ENCODE measurements at regions not wholly inside any gene's neighbourhood (a gene's known extent, or its start where the extent isn't known, plus 50 kb on each side); places are given as distances from the start of the nearest gene placed in this dataset.

DNA sequence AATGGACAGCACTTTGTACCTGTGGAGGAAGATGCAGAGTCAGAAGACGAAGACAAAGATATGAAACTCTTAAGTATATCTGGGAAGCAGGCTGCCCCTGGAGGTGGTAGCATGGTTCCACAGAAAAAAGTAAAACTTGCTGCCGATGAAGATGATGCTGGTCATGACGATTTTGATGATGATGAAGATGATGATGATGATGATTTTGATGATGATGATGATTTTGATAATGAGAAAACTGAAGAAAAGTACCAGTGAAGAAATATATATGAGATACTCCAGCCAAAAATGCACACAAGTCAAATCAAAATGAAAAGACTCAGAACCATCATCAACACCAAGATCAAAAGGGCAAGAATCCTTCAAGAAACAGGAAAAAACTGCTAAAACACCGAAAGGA lies 268.5 kb upstream of the EEF2KMT start:
- DNase-seq (ENCODE audit: low read depth in 2 of 3, low spot score in 1 of 3), result no peak

DNA sequence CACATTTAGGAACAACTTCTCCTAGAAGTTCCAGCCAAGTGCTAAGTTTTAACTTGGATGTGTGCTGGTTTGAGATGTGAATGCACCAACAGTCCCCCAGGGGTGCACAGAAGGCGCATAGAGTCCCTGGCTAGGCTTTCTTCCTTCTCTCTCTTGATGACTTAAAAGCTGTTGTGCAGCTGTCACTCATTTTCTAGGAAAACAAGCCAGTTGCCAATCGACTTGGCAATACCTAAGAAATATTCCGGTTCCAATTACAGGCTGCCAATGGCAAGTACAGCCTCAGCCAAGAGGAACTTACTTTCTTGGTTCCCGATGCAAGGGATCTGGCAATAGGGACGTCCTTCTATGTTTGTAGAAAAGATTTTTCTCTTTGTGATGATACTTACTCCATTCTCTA lies 266.6 kb upstream of the EEF2KMT start:
- DNase-seq (ENCODE audit: low read depth in 2 of 3, low spot score in 1 of 3), result no peak

DNA sequence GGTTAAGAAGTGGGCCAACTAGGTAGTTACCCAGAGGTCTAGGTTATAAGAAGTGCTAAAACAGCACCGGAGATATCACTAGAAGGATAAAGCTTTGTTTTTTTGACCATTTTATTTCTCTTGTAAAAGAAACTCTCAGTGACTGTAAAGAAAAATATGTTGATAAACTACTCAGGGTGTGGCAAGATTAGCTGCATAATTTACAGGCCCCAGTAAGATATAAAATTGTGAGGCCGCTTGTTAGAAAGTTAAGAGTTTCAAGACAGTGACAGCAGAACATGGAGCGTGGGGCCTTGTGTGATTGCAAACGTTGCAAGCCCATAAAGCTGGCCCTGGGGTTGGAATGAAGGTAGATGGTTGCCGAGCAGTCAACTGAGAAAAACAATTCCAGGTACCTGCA lies 263.7 kb upstream of the EEF2KMT start:
- DNase-seq (ENCODE audit: low read depth in 2 of 3, low spot score in 1 of 3), result no peak

DNA sequence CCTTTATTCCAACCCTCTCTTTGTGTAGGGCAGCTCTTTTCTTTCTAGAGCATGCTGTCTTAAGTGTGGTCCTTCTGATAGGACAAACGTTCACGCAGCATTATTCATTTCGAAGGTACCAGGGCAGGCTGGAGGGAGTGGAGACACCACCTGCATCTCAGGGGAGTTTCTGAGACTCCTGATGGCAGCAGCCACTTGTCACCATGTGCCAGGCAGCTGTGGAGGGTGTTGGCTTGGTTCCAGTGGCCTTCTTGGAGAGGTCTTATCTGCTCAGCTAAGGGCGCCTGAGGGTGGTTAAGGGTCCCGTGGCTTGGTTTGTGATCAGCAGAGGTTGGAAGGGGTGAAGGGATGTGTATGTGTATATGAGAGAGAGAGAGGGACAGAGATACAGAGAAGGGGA lies 257.1 kb upstream of the EEF2KMT start:
- no peak for DNase-seq (ENCODE audit: low read depth in 2 of 3, low spot score in 1 of 3)

DNA sequence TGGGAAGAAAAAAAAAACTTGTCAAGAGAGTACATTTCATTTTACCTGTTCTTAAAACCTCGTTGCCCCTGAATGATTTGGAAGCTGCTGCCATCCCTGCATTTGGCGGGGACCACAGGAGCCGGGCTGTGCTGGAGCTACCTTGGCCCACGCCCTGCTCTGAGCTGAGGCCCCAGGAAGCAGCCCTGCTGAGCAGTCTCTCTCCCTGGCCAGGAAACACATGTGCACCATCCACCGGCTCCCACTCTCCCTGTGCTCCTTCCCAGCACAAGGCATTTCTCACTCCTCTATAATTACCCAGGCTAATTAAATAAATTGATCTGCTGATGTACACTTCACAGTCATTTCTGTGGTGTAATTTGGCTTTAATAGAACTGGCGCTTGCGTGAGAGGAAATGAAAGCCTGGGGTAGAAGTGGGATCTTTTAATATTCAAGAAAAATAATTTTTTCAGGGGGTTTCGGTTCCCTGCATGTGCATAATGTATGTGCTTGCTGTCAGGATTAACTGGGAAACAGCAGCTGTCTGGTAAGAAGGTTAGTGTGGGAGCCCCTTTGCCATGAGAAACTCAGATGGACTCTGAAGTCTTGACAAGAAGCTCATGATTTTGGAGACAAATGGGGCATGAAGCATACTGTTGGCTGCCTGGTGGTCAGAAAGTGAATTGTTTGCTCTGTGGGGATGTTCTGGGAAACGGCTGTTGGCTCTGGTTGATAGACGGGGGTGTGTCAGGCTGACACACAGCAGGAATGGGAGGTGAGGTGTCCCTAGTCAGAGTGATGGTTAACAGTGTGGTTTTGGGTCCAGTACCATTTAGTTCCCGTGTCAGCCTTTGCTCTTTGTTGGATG lies 252.3 kb upstream of the EEF2KMT start:
- DNase-seq (ENCODE audit: low read depth in 2 of 3, low spot score in 1 of 3), result no peak

DNA sequence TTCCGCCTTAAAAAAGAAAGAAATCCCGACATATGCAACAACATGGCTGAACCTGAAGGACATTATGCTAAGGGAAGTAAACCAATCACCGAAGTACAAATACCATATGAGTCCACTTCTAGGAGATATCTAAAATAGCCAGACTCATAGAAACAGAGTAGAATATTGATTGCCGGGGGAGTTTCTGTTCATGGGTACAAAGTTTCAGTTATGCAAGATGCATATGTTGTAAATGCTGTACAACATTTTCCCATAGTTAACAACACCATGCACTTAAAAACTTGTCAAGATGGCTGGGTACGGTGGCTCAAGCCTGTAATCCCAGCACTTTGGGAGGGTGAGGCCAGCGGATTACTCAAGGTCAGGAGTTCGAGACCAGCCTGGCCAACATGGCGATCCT lies 251.5 kb upstream of the EEF2KMT start:
- no peak for DNase-seq (ENCODE audit: low read depth in 2 of 3, low spot score in 1 of 3)

DNA sequence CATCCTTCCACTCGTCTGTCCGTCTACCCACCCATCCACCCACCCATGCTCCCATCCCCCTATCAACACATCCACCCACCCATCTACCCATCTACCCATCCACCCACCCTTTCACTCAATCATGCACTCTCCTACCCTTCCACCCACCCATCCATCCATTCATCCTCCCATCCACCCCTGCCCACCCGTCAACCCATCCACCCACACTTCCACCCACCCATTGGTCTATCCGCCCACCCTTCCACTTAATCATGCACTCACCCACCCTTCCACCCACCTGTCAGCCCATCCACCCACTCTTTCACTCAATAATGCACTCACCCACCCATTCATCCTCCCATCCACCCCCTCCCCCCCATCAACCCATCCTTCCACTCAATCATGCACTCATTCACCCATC lies 250.0 kb upstream of the EEF2KMT start:
- no peak for DNase-seq (ENCODE audit: low read depth in 2 of 3, low spot score in 1 of 3)

DNA sequence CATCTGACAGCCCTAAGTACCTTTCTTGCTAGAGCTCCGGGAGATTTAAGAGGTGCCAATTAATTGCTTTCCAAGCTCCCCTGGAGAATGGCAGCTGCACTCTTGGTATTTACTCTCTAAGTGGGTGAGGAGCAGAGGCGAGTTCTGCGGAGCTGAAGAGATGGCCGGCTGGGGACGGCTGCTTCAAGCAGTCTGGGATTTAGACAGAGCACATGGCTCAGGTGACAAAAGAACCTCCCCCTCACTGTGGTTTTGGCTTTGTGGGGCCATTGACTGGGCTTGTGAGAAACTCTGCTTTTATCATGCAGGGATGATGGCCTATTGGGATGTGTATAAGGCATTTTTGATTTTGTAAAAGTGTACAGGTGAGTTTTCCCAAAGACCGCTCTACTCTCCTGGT lies 239.3 kb upstream of the EEF2KMT start:
- no peak for DNase-seq (ENCODE audit: low read depth in 2 of 3, low spot score in 1 of 3)

DNA sequence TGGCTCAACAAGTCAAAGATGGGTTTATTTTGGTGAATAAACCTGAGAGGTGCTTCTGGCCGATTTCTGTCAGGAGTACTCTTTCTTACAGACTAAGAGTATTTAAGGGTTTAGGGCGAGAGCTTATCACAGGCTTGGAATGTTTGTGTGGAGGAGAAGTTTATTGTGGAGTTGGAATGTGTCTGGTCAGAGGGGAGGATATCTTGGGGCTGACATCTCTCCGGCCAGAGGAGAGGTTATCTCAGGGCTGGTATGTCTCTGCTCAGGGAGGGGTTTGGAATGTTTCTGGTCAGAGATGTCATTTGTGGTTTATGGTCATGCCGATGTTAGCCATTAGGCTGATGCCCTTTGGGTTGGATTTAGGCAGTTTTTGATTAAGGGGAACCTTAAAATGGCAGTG lies 236.4 kb upstream of the EEF2KMT start:
- no peak for DNase-seq (ENCODE audit: low read depth in 2 of 3, low spot score in 1 of 3)

DNA sequence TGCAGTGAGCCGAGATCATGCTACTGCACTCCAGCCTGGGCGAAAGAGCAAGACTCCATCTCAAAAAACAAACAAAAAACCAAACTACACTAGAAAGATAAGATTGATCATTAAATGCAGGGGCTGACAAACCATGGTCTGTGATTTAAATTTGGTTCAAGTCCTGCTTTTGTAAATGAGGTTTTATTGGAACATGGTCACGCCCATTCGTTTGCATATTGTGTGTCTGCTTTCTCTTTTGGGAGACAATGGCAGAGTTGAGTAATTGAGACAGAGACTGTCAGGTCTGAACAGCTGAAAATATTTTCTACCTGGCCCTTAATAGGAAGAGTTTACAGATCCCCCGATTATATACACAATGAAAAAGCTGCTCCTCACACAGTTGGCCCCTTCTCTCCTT lies 235.5 kb upstream of the EEF2KMT start:
- no peak for DNase-seq (ENCODE audit: low read depth in 2 of 3, low spot score in 1 of 3)

DNA sequence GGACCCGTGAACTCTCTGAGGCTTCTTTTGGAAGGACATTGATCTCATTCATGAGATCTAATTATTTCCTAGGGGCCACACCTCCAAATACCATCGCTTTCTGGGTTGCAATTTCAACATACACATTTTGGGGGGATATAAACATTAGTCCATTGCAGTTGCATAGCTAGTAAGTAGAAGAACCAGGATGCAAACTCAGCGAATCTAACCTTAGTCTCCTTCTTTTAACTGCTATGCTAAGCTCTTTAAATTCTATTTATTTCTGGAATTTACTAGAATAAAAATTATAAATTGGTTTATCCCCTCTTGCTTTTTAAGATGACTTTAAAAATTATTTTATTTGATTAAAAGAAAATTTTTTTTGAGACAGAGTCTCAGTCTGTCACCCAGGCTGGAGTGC lies 232.5 kb upstream of the EEF2KMT start:
- DNase-seq (ENCODE audit: low read depth in 2 of 3, low spot score in 1 of 3), result no peak

DNA sequence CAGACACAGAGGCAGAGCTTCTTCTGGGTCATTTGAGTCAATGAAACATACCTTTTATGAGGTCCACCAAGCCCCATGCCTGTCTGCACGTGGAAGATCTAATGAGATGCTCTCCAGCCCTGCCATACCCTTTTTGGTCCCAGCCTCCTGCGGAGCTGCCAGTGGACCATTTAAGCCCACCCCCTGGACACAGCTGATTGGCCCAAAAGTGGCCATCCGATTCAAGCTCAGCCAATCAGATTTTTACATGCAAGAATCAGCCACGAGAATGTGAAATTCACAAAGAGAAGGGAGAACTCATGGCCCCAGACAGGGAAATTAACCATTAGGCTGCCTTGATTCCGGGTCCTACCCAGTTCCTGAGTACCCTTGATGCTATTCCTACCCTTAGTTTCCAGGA lies 231.0 kb upstream of the EEF2KMT start:
- no peak for DNase-seq (ENCODE audit: low read depth in 2 of 3, low spot score in 1 of 3)

DNA sequence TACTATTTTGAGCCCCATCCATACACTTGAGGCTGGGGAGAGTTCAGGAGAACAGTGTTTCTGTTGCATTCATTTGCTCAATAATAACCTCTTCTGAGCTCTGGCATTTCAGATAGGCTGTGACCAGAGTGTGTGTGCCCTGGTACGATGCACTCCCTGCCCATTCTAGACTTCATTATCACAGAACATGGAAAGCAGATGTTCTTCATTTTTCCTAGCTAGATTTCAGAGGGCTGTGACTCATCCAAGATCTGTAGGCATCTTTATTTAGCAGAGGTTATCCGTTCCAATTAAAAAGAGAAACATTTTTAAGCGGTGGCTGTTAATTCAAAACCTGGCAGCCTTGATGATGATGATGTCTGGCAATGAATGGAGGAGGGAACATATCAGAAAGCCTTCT lies 228.8 kb upstream of the EEF2KMT start:
- DNase-seq (ENCODE audit: low read depth in 2 of 3, low spot score in 1 of 3), result no peak

DNA sequence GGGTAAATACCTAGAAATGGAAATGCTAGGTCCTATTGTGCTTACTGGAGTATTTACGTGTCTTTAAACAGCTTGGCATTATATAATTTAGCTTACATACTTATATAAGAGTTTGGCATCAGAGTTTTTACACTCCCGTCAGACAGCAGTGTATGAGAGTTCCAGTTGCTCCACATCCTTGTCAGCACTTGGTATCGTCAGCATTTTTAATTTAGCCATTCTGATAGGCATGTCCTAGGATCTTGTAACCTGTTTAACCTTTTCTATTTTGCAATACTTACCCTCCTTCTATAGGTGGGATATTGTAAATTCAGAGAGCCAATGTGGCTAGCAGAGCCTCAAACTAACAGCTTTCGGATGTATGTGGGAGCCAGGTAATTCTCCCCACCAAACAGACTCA lies 228.3 kb upstream of the EEF2KMT start:
- DNase-seq (ENCODE audit: low read depth in 2 of 3, low spot score in 1 of 3), result no peak

DNA sequence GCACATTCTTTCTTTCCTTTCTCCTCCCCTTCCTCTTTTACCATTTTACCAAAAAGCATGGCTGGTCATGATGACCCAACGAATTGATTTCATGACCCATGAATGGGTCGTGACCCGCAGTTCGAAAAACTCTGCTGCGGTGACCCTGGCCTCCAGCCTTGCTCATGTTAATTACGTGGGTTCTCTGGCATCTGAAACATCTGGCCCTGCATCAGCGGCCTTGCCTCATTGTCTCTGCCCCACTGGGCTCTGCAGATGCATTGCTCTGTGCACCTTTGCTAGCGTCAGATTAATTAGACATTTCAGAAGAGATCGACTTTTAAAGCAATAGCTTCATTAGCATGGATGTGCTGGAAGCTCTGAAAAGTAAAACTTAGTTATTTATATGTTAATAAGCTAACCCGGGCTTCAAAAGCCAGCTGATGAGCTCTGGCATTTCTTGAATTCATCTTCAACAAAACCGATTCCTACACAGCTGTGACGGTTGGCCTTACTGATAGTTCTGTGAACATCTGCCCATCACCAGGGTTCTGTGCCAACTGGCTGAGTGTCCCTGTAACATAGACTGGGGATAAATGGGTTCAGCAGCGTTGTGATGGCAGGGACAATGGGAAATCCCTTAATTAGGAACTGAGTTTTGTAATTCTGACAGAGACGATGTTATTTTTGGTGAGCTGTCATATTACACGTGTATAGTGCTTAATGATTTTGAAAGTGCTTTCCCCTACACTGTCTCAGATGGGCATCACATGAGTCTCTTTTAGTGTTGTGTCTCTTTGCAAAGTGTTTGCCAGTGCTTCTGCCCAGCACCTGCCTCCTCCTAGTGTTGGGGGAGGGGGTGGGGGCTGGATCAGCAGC lies 225.9 kb upstream of the EEF2KMT start:
- DNase-seq (ENCODE audit: low read depth in 2 of 3, low spot score in 1 of 3), result no peak

DNA sequence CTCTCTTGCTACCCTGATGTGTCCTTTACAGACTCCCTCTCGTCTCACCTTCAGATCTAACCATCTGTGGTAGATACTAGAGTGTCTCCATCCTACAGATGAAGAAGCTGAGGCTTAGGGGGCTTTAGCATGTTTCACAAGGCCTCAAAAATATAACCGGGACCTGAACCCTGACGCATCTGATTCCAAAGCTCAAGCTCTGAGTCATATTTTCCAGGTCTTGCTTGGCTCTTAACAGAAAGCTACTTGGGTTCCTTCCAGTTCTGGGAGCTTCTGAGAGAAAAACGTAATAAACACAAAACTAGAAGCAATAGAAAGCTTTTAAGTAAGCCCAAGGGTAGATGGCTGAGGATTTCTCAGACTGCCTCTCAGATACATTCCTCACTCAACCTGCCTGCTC lies 224.3 kb upstream of the EEF2KMT start:
- DNase-seq (ENCODE audit: low read depth in 2 of 3, low spot score in 1 of 3), result no peak

DNA sequence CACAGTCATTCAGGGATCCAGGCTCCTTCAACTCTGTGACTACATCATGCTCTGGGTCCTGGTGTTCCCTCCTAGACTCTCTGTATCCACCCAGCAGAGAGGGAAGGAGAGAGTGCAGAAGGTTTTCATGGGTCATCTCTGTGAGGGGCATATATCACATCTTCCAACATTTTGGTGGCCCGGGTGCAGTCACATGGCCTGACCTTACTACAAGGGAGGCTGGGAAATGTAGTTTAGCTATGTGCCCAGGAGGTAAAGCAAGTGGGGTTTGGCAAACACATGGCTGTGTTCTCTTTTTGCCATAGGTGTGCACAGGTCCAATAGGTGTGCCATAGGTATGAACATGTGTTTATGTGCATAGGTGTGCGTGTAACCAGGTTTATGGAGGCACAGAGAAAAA lies 222.2 kb upstream of the EEF2KMT start:
- DNase-seq (ENCODE audit: low read depth in 2 of 3, low spot score in 1 of 3), result no peak

DNA sequence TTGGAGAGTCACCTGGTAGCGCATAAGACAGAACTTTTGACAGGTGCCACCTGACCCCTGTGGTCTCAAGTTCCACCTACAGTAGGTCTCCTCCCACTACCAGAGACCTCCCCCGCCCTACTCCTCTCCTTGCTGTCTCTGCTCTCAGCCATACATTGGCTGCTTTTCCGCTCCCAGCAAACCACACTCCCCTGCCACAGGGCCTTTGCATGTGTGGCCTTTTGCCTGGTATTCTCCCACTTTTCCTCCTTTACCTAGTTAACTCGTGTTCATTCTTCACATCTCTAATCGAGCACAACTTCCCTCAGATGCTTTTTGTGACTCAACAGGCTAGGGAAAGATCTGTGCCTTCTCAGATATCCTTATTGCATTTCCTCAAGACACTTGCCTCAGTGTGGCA lies 218.3 kb upstream of the EEF2KMT start:
- no peak for DNase-seq (ENCODE audit: low read depth in 2 of 3, low spot score in 1 of 3)

DNA sequence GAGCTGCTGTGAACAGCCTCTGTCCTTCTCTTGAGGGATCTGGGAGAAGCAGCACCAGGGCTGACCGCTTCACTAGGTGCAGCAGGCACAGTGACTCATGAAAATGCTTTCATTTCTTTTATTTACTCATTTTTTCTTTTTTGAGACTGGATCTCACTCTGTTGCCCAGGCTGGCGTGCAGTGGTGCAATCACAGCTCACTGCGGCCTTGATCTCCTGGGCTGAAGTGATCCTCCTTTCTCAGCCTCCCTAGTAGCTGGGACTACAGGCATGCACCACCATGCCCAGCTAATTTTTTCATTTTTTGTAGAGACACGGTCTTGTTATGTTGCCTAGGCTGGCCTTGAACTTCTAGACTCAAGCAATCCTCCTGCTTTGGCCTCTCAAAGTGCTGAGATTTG lies 216.8 kb upstream of the EEF2KMT start:
- DNase-seq (ENCODE audit: low read depth in 2 of 3, low spot score in 1 of 3), result no peak

DNA sequence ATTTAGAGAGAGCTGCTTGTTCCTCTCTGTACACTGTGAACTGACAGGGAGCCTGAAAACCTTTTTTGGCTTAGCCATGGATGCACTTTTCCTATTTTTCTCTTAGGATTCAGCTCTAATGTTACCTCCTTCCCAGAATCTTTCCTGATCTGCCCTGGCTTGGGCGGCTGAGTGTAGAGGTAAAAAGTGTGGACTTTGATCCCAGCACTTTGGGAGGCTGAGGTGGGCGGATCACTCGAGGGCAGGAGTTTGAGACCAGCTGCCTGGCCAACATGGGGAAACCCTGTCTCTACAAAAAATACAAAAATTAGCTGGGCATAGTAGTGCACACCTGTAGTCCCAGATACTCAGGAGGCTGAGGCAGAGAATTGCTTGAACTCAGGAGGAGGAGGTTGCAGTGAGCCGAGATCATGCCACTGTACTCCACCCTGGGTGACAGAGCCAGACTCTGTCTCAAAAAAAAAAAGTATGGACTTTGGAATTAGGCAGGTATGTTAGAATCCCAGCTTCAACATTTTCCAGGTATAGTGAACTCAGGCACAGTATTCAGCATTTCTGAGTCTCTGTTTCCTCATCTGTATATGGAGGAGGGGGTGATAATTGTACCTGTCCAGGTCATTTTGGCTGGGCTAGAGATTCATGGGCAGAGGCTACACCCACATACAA lies 212.5 kb upstream of the EEF2KMT start:
- no peak for DNase-seq (ENCODE audit: low read depth in 2 of 3, low spot score in 1 of 3)

DNA sequence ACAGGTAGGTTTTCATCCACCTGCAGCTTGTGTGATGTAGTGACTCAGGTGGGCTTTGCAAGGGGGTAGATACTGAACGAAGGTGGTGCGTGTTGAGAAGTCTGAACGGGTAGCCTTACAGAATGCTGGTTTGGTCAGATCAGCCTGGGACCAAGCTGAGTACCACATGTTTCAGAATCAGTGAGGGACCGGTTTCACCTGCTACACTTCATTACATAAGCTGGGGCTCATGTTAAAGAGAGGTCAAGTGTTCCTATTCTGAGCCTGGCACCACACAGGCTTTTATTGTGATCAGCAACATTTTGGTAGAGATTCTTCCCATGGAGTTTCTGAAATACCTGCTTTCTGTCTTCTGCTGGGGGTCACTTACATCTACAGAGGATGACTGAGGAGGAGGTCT lies 207.4 kb upstream of the EEF2KMT start:
- no peak for DNase-seq (ENCODE audit: low read depth in 2 of 3, low spot score in 1 of 3)
